Gastroesophageal sphincter (tissue), 3 donors: ENCODE measurements at regions not wholly inside any gene's neighbourhood (a gene's known extent, or its start where the extent isn't known, plus 50 kb on each side); places are given as distances from the start of the nearest gene placed in this dataset.

Experiments
- EP300 ChIP-seq: sonication (generic); formaldehyde crosslinking; IDR thresholded peaks from one replicate; pipeline ENCODE4 v1.6.1; 2017; ENCODE audit warnings: antibody characterized with exemption, mild to moderate bottlenecking
- POLR2A ChIP-seq, 2 donors: fragments of 450-650 bp; IDR thresholded peaks; one replicate each; pipeline ENCODE4 v1.6.1; 2017; ENCODE audit warnings: antibody characterized with exemption in 2 of 2, mild to moderate bottlenecking in 2 of 2, moderate library complexity in 1 of 2
- POLR2AphosphoS5 ChIP-seq: sonication (generic); formaldehyde crosslinking; IDR thresholded peaks from one replicate; pipeline ENCODE4 v1.6.1; 2017; ENCODE audit warnings: antibody characterized with exemption
- TF ChIP-seq, protein P1 (sequence below), 4 experiments: fragments of 200-600 bp in 2 of 4; fragments of 450-650 bp in 2 of 4; sonication (generic) in 1 of 4; IDR thresholded peaks; one replicate each; pipeline ENCODE4 v1.5.1; 2017 to 2019; ENCODE audit warnings: antibody characterized with exemption in 4 of 4, mild to moderate bottlenecking in 2 of 4, moderate library complexity in 2 of 4

DNA sequence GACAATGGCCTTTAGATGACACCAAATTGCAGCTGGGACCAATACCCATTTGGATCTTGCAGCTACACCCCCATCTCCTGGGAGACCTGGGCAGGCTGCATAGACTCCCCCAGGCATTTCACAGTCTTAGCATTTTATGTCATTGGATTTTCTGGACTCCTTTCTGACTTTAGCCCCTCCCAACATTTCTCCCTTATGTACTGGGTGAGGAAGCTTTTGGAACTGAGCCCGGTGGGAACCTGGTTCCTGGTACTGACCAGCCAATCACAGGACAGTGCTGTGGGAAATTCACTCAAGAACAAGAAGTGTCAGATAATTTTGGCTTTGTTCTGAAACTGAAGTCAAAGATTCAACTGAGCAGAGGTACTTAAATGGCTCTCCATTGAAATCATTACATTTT, 177.7 kb downstream of the ACTR3B start:
- TF ChIP-seq, protein P1, sequence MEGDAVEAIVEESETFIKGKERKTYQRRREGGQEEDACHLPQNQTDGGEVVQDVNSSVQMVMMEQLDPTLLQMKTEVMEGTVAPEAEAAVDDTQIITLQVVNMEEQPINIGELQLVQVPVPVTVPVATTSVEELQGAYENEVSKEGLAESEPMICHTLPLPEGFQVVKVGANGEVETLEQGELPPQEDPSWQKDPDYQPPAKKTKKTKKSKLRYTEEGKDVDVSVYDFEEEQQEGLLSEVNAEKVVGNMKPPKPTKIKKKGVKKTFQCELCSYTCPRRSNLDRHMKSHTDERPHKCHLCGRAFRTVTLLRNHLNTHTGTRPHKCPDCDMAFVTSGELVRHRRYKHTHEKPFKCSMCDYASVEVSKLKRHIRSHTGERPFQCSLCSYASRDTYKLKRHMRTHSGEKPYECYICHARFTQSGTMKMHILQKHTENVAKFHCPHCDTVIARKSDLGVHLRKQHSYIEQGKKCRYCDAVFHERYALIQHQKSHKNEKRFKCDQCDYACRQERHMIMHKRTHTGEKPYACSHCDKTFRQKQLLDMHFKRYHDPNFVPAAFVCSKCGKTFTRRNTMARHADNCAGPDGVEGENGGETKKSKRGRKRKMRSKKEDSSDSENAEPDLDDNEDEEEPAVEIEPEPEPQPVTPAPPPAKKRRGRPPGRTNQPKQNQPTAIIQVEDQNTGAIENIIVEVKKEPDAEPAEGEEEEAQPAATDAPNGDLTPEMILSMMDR (IDR thresholded peaks at IDR 0.05): no peak
- TF ChIP-seq POLR2AphosphoS5: no peak
- no peak for TF ChIP-seq POLR2A (IDR thresholded peaks at IDR 0.05)
- TF ChIP-seq EP300: no peak
